ENCODE measurements at regions not wholly inside any gene's neighbourhood (a gene's known extent, or its start where the extent isn't known, plus 50 kb on each side); places are given as distances from the start of the nearest gene placed in this dataset.

DNA sequence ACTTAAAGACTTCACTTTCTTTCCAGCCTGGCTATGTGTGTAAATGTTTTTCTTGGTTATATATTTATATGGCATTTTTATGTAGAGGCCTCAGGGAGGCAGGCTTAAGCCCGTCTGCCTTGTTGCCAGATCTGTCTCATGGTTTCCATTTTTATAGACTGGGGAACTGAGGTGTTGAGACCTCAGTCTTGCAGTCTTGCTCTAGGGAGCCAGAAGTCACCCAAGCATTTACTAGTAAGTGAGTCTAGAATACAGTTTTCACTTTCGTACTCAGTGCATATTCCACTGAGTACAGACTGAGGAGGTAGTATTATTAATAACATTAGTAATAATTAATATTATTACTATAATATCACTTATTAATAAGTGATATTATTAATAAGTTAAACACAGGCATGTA is 161.4 kb downstream of the UCK2 start:
- Histone ChIP-seq H3K9me3 (ENCODE audit: insufficient read depth, low read depth) (no peaks in the 10 kb centered on the region), H3K4me3 (no peak overlapping the region), H2AFZ (no peak overlapping the region), H3K9me2 (ENCODE audit: insufficient read depth) (no peaks in the 10 kb centered on the region), H3K4me1 (replicated peaks; ENCODE audit: insufficient read depth) (no peaks in the 10 kb centered on the region), H4K20me1 (ENCODE audit: insufficient read depth) (no peaks in the 10 kb centered on the region), H3F3A (ENCODE audit: insufficient read depth, low read depth) (no peaks in the 10 kb centered on the region), H3K27ac (no peak overlapping the region), H3K79me2 (ENCODE audit: low read depth) (no peaks in the 10 kb centered on the region), H3K27me3 (ENCODE audit: insufficient read depth, low read depth) (peaks cover 5% of the 10 kb centered on the region; the same call in 1 of the 2 replicates), H3K4me2 (no peak overlapping the region), H3K36me3 (ENCODE audit: low read depth) (no peaks in the 10 kb centered on the region)
- TF ChIP-seq, protein P1, sequence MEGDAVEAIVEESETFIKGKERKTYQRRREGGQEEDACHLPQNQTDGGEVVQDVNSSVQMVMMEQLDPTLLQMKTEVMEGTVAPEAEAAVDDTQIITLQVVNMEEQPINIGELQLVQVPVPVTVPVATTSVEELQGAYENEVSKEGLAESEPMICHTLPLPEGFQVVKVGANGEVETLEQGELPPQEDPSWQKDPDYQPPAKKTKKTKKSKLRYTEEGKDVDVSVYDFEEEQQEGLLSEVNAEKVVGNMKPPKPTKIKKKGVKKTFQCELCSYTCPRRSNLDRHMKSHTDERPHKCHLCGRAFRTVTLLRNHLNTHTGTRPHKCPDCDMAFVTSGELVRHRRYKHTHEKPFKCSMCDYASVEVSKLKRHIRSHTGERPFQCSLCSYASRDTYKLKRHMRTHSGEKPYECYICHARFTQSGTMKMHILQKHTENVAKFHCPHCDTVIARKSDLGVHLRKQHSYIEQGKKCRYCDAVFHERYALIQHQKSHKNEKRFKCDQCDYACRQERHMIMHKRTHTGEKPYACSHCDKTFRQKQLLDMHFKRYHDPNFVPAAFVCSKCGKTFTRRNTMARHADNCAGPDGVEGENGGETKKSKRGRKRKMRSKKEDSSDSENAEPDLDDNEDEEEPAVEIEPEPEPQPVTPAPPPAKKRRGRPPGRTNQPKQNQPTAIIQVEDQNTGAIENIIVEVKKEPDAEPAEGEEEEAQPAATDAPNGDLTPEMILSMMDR (conservative IDR thresholded peaks at IDR 0.05): no peak
- no peak for TF ChIP-seq EZH2 (IDR thresholded peaks at IDR 0.05; ENCODE audit: low read depth)
- no peak for DNase-seq
- CTCF ChIA-PET: no interaction called here
- intact Hi-C loops (cut with micrococcal nuclease; ENCODE audit: unreplicated experiment): no loop called here
- POLR2A ChIA-PET (ENCODE audit: unreplicated experiment): no interaction called here
- no TSS peak for BruUV-seq (replicated peaks)

DNA sequence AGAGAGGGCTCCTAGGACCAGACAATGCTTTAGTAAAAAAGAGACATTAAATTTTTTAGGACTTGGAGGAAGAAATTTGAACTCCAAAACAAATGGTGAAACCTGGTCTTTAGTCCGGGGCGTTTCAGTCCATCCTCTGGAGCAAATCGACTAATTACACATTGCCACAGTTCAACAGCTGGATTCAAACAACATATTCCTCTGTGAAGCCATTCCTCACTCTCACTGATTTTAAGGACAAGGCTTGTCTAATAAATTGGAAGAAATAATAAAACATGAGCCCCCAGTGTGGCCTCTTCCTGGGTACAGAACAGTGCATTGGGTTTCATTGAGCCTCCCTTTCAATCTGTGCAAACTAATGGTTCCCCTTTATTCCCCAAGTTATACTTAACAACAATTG is 165.1 kb downstream of the UCK2 start:
- Histone ChIP-seq H3F3A (ENCODE audit: insufficient read depth, low read depth) (no peaks in the 10 kb centered on the region), H3K4me1 (replicated peaks; ENCODE audit: insufficient read depth) (no peaks in the 10 kb centered on the region), H2AFZ (no peak overlapping the region), H3K4me3 (no peak overlapping the region), H3K27ac (no peak overlapping the region), H3K9me2 (ENCODE audit: insufficient read depth) (no peaks in the 10 kb centered on the region), H4K20me1 (ENCODE audit: insufficient read depth) (no peaks in the 10 kb centered on the region), H3K36me3 (ENCODE audit: low read depth) (no peaks in the 10 kb centered on the region), H3K4me2 (no peak overlapping the region), H3K27me3 (ENCODE audit: insufficient read depth, low read depth) (no peaks in the 10 kb centered on the region), H3K79me2 (ENCODE audit: low read depth) (no peaks in the 10 kb centered on the region), H3K9me3 (ENCODE audit: insufficient read depth, low read depth) (no peaks in the 10 kb centered on the region)
- ChIA-PET POLR2A (ENCODE audit: unreplicated experiment) (no interaction called here), CTCF (no interaction called here)
- TF ChIP-seq, protein P1 (conservative IDR thresholded peaks at IDR 0.05): no peak
- no peak for TF ChIP-seq EZH2 (IDR thresholded peaks at IDR 0.05; ENCODE audit: low read depth)
- DNase-seq: no peak
- BruUV-seq (replicated peaks): no TSS peak
- intact Hi-C loops (cut with micrococcal nuclease; ENCODE audit: unreplicated experiment): no loop called here

DNA sequence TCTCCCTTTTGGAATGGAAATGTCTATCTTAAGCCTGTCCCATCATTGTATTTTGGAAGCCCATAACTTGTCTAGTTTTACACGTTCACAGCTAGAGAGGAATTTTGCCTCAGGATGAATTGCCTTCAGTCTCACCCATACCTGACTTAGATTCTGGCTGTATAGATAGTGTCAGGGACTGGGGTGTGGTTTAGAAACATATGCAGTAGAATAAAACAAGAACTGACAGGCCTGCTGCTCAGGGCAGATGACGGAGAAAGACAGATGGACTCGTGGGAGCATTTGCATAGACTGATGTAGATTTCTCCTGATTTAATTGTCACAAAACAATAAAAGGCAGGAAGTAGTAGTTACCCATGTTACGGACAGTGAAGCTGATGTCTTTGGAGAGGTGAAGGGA is 166.7 kb downstream of the UCK2 start:
- POLR2A ChIA-PET (ENCODE audit: unreplicated experiment): no interaction called here
- no peak overlapping the region for H3K4me2 ChIP-seq
- H3K9me3 ChIP-seq (ENCODE audit: insufficient read depth, low read depth): no peaks in the 10 kb centered on the region
- no peaks in the 10 kb centered on the region for H3K36me3 ChIP-seq (ENCODE audit: low read depth)
- no peak for DNase-seq
- intact Hi-C loops (cut with micrococcal nuclease; ENCODE audit: unreplicated experiment): no loop called here
- no peak overlapping the region for H2AFZ ChIP-seq
- BruUV-seq (replicated peaks): no TSS peak
- no peak overlapping the region for H3K27ac ChIP-seq
- no peaks in the 10 kb centered on the region for H3K79me2 ChIP-seq (ENCODE audit: low read depth)
- no peaks in the 10 kb centered on the region for H3F3A ChIP-seq (ENCODE audit: insufficient read depth, low read depth)
- no peaks in the 10 kb centered on the region for H3K4me1 ChIP-seq (replicated peaks; ENCODE audit: insufficient read depth)
- H3K27me3 ChIP-seq (ENCODE audit: insufficient read depth, low read depth): no peaks in the 10 kb centered on the region
- TF ChIP-seq, protein P1 (conservative IDR thresholded peaks at IDR 0.05): no peak
- no peak for TF ChIP-seq EZH2 (IDR thresholded peaks at IDR 0.05; ENCODE audit: low read depth)
- H3K4me3 ChIP-seq: no peak overlapping the region
- no peaks in the 10 kb centered on the region for H4K20me1 ChIP-seq (ENCODE audit: insufficient read depth)
- H3K9me2 ChIP-seq (ENCODE audit: insufficient read depth): no peaks in the 10 kb centered on the region
- CTCF ChIA-PET: no interaction called here
